RWPE2 (cell line): ENCODE measurements at regions not wholly inside any gene's neighbourhood (a gene's known extent, or its start where the extent isn't known, plus 50 kb on each side); places are given as distances from the start of the nearest gene placed in this dataset.

Experiments used
- ATAC-seq: fragments of 200-7000 bp; cut with Tn5 transposase; 3 replicates; pipeline ENCODE4 v1.9.1; 2021; ENCODE audit warnings: low read depth
- DNase-seq: peaks from one replicate; pipeline ENCODE4 v3.0.0-alpha.2; 2020; ENCODE audit warnings: low spot score
- H3K27ac ChIP-seq: fragments of 450-650 bp; 2 replicates; pipeline ENCODE4 v1.5.1; 2017; ENCODE audit warnings: mild to moderate bottlenecking; ENCODE audit not compliant: poor library complexity, severe bottlenecking
- H3K27me3 ChIP-seq: fragments of 250-450 bp; sonication (Bioruptor Pico); 2 replicates; pipeline ENCODE4 v1.5.1; 2021; ENCODE audit warnings: mild to moderate bottlenecking, moderate library complexity; ENCODE audit not compliant: insufficient read depth, poor library complexity, severe bottlenecking
- H3K36me3 ChIP-seq: fragments of 250-450 bp; sonication (Bioruptor Pico); 2 replicates; pipeline ENCODE4 v1.5.1; 2020; ENCODE audit warnings: low read depth, mild to moderate bottlenecking, moderate library complexity
- H3K4me1 ChIP-seq: fragments of 250-450 bp; sonication (Bioruptor Pico); 2 replicates; pipeline ENCODE4 v1.5.1; 2021; ENCODE audit warnings: mild to moderate bottlenecking, moderate library complexity; ENCODE audit not compliant: insufficient read depth, poor library complexity, severe bottlenecking
- H3K4me3 ChIP-seq: fragments of 250-450 bp; sonication (Bioruptor Pico); 2 replicates; pipeline ENCODE4 v1.5.1; 2021; ENCODE audit warnings: mild to moderate bottlenecking, moderate library complexity; ENCODE audit not compliant: severe bottlenecking
- H3K9me3 ChIP-seq: fragments of 250-450 bp; sonication (Bioruptor Pico); 2 replicates; pipeline ENCODE4 v1.5.1; 2021; ENCODE audit warnings: mild to moderate bottlenecking, moderate library complexity; ENCODE audit not compliant: severe bottlenecking
- CTCF ChIP-seq: fragments of 450-650 bp; IDR thresholded peaks from one replicate; pipeline ENCODE4 v1.5.1; 2017; ENCODE audit warnings: mild to moderate bottlenecking, moderate library complexity; ENCODE audit not compliant: poor library complexity, severe bottlenecking

- ATAC-seq (peak; percentile 21; the same call in 1 of the 3 replicates), DNase-seq (no peak)
- Histone ChIP-seq H3K27me3 (no peaks in the 10 kb centered on the region), H3K36me3 (no peaks in the 10 kb centered on the region), H3K4me1 (no peaks in the 10 kb centered on the region), H3K4me3 (no peak overlapping the region), H3K27ac (no peak overlapping the region), H3K9me3 (no peaks in the 10 kb centered on the region)
- no peak for TF ChIP-seq CTCF
Measured at GRCh38 chr1:70627910-70628309, 216.8 kb downstream of the CTH start.

GRCh38 chr1:70628973-70629372 is 217.9 kb downstream of the CTH start:
- Histone ChIP-seq H3K4me1 (no peaks in the 10 kb centered on the region), H3K27ac (no peak overlapping the region), H3K27me3 (no peaks in the 10 kb centered on the region), H3K36me3 (no peaks in the 10 kb centered on the region), H3K9me3 (no peaks in the 10 kb centered on the region), H3K4me3 (no peak overlapping the region)
- TF ChIP-seq CTCF = no peak
- DNase-seq = no peak
- no peak for ATAC-seq

GRCh38 chr1:70633004-70633403 is 221.9 kb downstream of the CTH start:
- H3K36me3 ChIP-seq = no peaks in the 10 kb centered on the region
- TF ChIP-seq CTCF = no peak
- no peak overlapping the region for H3K27ac ChIP-seq
- H3K27me3 ChIP-seq = no peaks in the 10 kb centered on the region
- no peaks in the 10 kb centered on the region for H3K9me3 ChIP-seq
- no peak overlapping the region for H3K4me3 ChIP-seq
- no peak for DNase-seq
- no peak for ATAC-seq
- H3K4me1 ChIP-seq = no peaks in the 10 kb centered on the region

GRCh38 chr1:70635868-70636267 is 224.8 kb downstream of the CTH start:
- Histone ChIP-seq H3K4me3 (no peak overlapping the region), H3K9me3 (no peaks in the 10 kb centered on the region), H3K36me3 (no peaks in the 10 kb centered on the region), H3K4me1 (no peaks in the 10 kb centered on the region), H3K27me3 (no peaks in the 10 kb centered on the region), H3K27ac (no peak overlapping the region)
- no peak for TF ChIP-seq CTCF
- no peak for DNase-seq
- no peak for ATAC-seq

- DNase-seq (no peak), ATAC-seq (no peak)
- Histone ChIP-seq H3K27ac (no peak overlapping the region), H3K9me3 (no peaks in the 10 kb centered on the region), H3K27me3 (peaks cover 2% of the 10 kb centered on the region), H3K4me3 (no peak overlapping the region), H3K36me3 (no peaks in the 10 kb centered on the region), H3K4me1 (no peaks in the 10 kb centered on the region)
- no peak for TF ChIP-seq CTCF
Measured at GRCh38 chr1:70641868-70642267, 230.8 kb downstream of the CTH start.
